GM19467 (cell line): ENCODE measurements at regions not wholly inside any gene's neighbourhood (a gene's known extent, or its start where the extent isn't known, plus 50 kb on each side); places are given as distances from the start of the nearest gene placed in this dataset.
A peak's percentile ranks its signal among the peaks of the same experiment; 100 is the strongest.
"Not testable (repeated sequence)": the region's sequence is repeated elsewhere in the genome, so short reads cannot be mapped to it uniquely, and the experiment has no call there.

Source experiments
- ATAC-seq: cut with Tn5 transposase; IDR thresholded peaks from one replicate; pipeline ENCODE4 v1.9.1; 2021; ENCODE audit warnings: mild to moderate bottlenecking, moderate library complexity; ENCODE audit not compliant: unreplicated experiment

DNA sequence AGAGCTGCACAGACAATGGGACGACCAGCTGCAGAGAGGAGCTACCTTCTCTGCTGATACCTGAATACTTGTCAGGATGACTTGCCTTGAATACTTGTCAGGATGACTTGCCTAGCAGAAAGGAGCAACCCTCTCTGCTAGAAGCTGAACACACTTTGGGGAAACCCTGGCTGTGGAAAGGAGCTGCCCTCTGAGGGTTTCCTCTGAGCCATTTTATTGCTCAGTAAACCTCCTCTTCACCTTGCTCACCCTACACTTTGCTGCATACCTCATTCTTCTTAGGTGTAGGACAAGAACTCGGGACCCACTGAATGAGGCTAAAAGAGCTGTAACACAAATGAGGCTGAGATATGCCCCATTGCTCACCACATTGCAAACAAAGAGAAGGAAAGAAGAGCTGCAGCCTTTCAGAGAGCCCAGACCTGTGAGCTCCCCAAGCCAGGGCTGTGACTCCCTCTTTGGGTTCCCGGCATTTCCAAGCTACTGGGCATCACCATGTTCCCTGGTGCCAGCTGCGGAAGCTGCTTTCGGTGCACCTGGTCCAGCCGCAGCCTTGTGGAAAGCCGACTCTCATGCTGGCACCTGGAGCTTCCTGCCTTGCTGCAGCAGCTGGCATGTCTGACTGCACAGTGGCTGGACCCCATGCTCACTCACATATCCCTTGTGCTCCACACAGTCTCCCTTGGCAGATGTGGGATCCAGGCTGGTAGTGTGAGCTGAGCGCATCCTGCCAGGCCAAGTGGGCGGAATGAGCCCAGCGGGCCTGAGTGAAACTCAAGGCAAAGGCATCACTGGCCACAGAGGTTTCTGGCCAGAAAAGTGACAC is 106.7 kb upstream of the AHI1 start:
- ATAC-seq: no peak

GRCh38 chr6:135605278-135605790 is 107.8 kb upstream of the AHI1 start:
- no peak for ATAC-seq

- no peak for ATAC-seq
Observed at GRCh38 chr6:135606392-135606791, 108.9 kb upstream of the AHI1 start.

- ATAC-seq: no peak
Observed at GRCh38 chr6:135608031-135608430, 110.5 kb upstream of the AHI1 start.

DNA sequence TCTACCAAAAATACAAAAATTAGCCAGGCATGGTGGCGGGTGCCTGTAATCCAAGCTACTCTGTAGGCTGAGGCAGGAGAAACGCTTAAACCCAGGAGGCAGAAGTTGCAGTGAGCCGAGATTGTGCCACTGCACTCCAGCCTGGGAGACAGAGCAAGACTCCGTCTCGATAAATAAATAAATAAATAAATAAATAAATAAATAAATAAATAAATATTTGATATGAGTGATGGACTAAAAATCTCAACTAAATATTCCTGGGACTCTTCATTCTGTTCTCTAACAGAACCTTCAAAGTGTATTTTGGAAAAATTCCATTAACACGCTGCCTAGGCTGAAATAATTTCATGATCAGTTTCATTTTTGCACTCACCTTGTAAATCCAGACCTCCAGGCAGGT is 112.7 kb upstream of the AHI1 start:
- not testable (repeated sequence) for ATAC-seq

DNA sequence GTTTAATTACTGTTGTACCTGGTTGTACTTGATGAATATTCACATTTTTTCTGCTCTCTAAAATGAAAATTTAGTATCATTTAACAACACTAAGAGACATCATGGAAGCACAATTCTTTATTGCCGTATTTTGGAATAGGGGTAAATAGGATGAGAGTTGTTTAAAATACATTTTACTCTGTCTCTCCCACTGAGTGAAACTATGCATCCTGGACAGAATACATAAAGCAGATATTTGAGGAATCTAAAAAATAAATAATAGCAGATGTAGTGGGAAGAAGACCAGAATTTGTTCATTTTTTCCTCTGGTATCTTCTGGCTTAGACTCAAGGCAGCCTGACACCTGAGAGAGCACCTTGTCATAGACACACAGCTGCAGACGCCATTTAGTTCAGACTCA is 119.1 kb upstream of the AHI1 start:
- ATAC-seq: no peak

- ATAC-seq: no peak
Observed at GRCh38 chr6:135617222-135617621, 119.7 kb upstream of the AHI1 start.

- ATAC-seq: no peak
Observed at GRCh38 chr6:135622081-135622480, 124.5 kb upstream of the AHI1 start.

- no peak for ATAC-seq
Observed at GRCh38 chr6:135623979-135624378, 126.4 kb upstream of the AHI1 start.

DNA sequence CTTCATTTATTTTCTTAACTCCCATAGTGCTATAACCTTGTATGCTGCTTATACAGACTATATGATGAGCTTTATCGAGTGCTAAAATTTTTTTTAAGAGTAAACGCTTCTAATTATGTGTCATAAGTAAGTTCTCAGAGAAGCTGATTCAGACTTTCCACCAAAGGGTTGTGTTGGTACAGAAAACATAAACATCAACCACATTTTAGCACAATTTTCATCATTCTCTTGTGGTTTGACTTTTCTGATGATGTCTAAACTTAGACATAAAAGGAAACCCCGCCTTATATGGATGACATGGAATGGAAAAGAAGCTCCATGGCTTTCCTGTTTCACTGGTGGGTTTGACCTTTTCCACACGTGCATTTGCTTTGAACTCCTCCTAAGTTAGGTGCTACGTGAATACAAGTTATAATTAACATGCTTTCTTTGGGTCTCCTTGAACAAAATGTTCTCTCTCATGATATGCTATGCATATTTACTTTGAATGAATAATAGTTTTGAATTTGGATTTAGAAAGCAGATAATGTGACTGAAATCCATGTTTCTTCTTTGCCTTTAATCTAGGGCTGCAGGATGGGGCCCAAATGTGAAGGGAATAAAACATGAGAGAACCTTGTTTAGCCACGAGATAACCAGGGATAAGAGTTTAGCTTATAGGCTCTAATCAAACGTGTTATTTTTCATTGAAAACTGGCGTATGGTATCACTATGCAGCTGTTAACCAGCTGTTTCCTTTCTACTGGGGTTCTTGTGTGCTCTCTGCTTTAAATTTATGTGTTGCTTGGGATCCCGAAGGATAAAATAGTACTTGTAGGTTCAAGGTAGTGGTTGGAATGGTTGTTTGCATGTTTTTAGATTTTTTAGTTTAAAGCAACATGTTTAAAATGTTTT is 127.1 kb upstream of the AHI1 start:
- no peak for ATAC-seq

- not testable (repeated sequence) for ATAC-seq
Observed at GRCh38 chr6:135626001-135626400, 128.5 kb upstream of the AHI1 start.

- ATAC-seq: peak; percentile 89
Observed at GRCh38 chr6:135627092-135627715, 129.7 kb upstream of the AHI1 start.

GRCh38 chr6:135630789-135631376 is 133.3 kb upstream of the AHI1 start:
- no peak for ATAC-seq

GRCh38 chr6:135631821-135632220 is 134.3 kb upstream of the AHI1 start:
- ATAC-seq: no peak

DNA sequence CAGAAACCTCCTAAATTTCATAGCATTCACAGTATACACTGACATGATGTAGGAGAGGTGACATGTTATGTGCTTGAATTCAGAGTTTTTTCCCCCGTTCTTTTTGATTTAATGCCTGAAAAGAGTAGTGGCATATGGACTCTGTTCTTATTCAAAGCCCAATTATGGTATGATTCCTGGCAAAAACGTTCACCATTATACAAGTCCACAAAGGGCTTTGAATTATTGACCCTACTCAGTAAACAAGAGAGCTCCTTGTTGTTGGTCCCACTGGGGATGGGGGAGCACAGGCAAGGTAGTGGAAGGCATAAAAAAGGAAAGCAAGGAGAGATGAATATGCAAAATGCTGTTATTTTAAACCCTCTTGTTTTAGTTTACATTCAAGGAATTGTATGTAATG is 136.0 kb upstream of the AHI1 start:
- no peak for ATAC-seq

- no peak for ATAC-seq
Observed at GRCh38 chr6:135637701-135638100, 140.2 kb upstream of the AHI1 start.

- ATAC-seq: no peak
Observed at GRCh38 chr6:135638108-135638507, 140.6 kb upstream of the AHI1 start.

DNA sequence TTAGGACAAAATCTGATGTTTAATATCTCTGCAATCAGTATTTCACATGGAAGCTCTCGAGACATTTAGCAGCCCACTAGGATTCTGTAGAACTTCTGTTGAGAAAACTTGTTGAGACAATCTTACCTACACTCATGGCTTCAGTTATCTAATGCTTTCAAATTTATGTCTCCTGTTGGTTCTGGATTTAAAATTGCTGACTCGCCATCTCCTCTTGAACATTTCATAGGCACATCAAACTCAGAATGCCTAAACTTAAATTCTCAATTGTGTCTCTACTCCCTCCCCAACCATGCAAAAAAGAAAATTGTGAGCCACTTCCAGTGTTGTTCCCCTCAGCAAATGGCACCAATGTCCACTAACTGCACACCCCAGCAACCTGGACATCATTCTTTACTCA is 142.5 kb upstream of the AHI1 start:
- no peak for ATAC-seq

GRCh38 chr6:135640449-135641111 is 143.0 kb upstream of the AHI1 start:
- ATAC-seq: no peak

GRCh38 chr6:135642912-135643311 is 145.4 kb upstream of the AHI1 start:
- ATAC-seq: no peak
